ENCODE measurements at regions not wholly inside any gene's neighbourhood (a gene's known extent, or its start where the extent isn't known, plus 50 kb on each side); places are given as distances from the start of the nearest gene placed in this dataset.

- DNase-seq (ENCODE audit: low read depth in 4 of 4, low spot score in 1 of 4), result no peak
These were observed 238.9 kb upstream of the SDK2 start for GRCh38 chr17:73883175-73883574.

GRCh38 chr17:73887739-73888138 is 243.5 kb upstream of the SDK2 start:
- no peak for DNase-seq (ENCODE audit: low read depth in 4 of 4, low spot score in 1 of 4)

- DNase-seq (ENCODE audit: low read depth in 4 of 4, low spot score in 1 of 4), result no peak
These were observed 244.6 kb upstream of the SDK2 start for GRCh38 chr17:73888862-73889261.

GRCh38 chr17:73889439-73889838 is 245.2 kb upstream of the SDK2 start:
- DNase-seq (ENCODE audit: low read depth in 4 of 4, low spot score in 1 of 4), result no peak

GRCh38 chr17:73890831-73891405 is 246.7 kb upstream of the SDK2 start:
- no peak for DNase-seq (ENCODE audit: low read depth in 4 of 4, low spot score in 1 of 4)

GRCh38 chr17:73895157-73895556 is 250.9 kb upstream of the SDK2 start:
- DNase-seq (ENCODE audit: low read depth in 4 of 4, low spot score in 1 of 4), result no peak

- no peak for DNase-seq (ENCODE audit: low read depth in 4 of 4, low spot score in 1 of 4)
These were observed 252.7 kb upstream of the SDK2 start for GRCh38 chr17:73896966-73897365.

- no peak for DNase-seq (ENCODE audit: low read depth in 4 of 4, low spot score in 1 of 4)
These were observed 255.6 kb upstream of the SDK2 start for GRCh38 chr17:73899839-73900238.

GRCh38 chr17:73900516-73900915 is 256.3 kb upstream of the SDK2 start:
- DNase-seq (ENCODE audit: low read depth in 4 of 4, low spot score in 1 of 4), result no peak

- DNase-seq (ENCODE audit: low read depth in 4 of 4, low spot score in 1 of 4), result no peak
These were observed 257.0 kb upstream of the SDK2 start for GRCh38 chr17:73901249-73901648.

- DNase-seq (ENCODE audit: low read depth in 4 of 4, low spot score in 1 of 4), result peak in 3 of 4 experiments; percentile 7 to 22 (median 16)
These were observed 257.6 kb upstream of the SDK2 start for GRCh38 chr17:73901661-73902415.

- no peak for DNase-seq (ENCODE audit: low read depth in 4 of 4, low spot score in 1 of 4)
These were observed 258.4 kb upstream of the SDK2 start for GRCh38 chr17:73902416-73903181.

GRCh38 chr17:73906896-73907870 is 262.9 kb upstream of the SDK2 start:
- DNase-seq (ENCODE audit: low read depth in 4 of 4, low spot score in 1 of 4), result no peak

- no peak for DNase-seq (ENCODE audit: low read depth in 4 of 4, low spot score in 1 of 4)
These were observed 264.9 kb upstream of the SDK2 start for GRCh38 chr17:73909186-73909585.

- no peak for DNase-seq (ENCODE audit: low read depth in 4 of 4, low spot score in 1 of 4)
These were observed 266.0 kb upstream of the SDK2 start for GRCh38 chr17:73910206-73910605.

GRCh38 chr17:73910821-73911515 is 266.7 kb upstream of the SDK2 start:
- DNase-seq (ENCODE audit: low read depth in 4 of 4, low spot score in 1 of 4), result no peak

GRCh38 chr17:73911726-73912372 is 267.6 kb upstream of the SDK2 start:
- DNase-seq (ENCODE audit: low read depth in 4 of 4, low spot score in 1 of 4), result no peak

GRCh38 chr17:73912373-73912746 is 268.1 kb upstream of the SDK2 start:
- DNase-seq (ENCODE audit: low read depth in 4 of 4, low spot score in 1 of 4), result no peak

GRCh38 chr17:73914536-73915274 is 270.5 kb upstream of the SDK2 start:
- DNase-seq (ENCODE audit: low read depth in 4 of 4, low spot score in 1 of 4), result no peak
